Fibroblast of lung (primary cell): ENCODE measurements at regions not wholly inside any gene's neighbourhood (a gene's known extent, or its start where the extent isn't known, plus 50 kb on each side); places are given as distances from the start of the nearest gene placed in this dataset.

Experiments
- DNase-seq, 2 donors: peaks; one replicate each; pipeline versions ENCODE4 v3.0.0 to v3.0.0-alpha.2; 2010; ENCODE audit warnings: low read depth in 2 of 2
- H2AFZ ChIP-seq: 2 replicates; pipeline ENCODE4 v1.5.1; 2012; ENCODE audit warnings: low read length, control low read depth, inconsistent platforms
- H3K27ac ChIP-seq: 2 replicates; pipeline ENCODE4 v1.5.1; 2011; ENCODE audit warnings: low read length, control low read depth; ENCODE audit not compliant: insufficient read depth
- H3K27me3 ChIP-seq: 2 replicates; pipeline ENCODE4 v1.5.1; 2011; ENCODE audit warnings: mild to moderate bottlenecking, low read length; ENCODE audit not compliant: control insufficient read depth, insufficient read depth
- H3K36me3 ChIP-seq: 2 replicates; pipeline ENCODE4 v1.5.1; 2011; ENCODE audit warnings: low read length; ENCODE audit not compliant: control insufficient read depth, insufficient read depth
- H3K4me1 ChIP-seq: 2 replicates; pipeline ENCODE4 v1.5.1; 2011; ENCODE audit warnings: low read length; ENCODE audit not compliant: control insufficient read depth, insufficient read depth; ENCODE audit errors: extremely low read depth
- H3K4me2 ChIP-seq: 2 replicates; pipeline ENCODE4 v1.5.1; 2011; ENCODE audit warnings: low read length, control low read depth; ENCODE audit not compliant: insufficient read depth; ENCODE audit errors: extremely low read depth
- H3K4me3 ChIP-seq, 4 experiments: fragments of 200-600 bp in 1 of 4; sonication (generic) in 1 of 4; replicated peaks in 1 of 4; 2 replicates each; pipeline ENCODE4 v1.5.1; 2011 to 2016; ENCODE audit warnings: low read length in 4 of 4, low read depth in 3 of 4, mild to moderate bottlenecking in 3 of 4, control low read depth in 2 of 4, inconsistent platforms in 1 of 4, mixed read lengths in 1 of 4; ENCODE audit not compliant: insufficient read depth in 1 of 4; ENCODE audit errors: control extremely low read depth in 1 of 4
- H3K79me2 ChIP-seq: 2 replicates; pipeline ENCODE4 v1.5.1; 2012; ENCODE audit warnings: mild to moderate bottlenecking, low read length, inconsistent platforms; ENCODE audit not compliant: control insufficient read depth, insufficient read depth
- H3K9ac ChIP-seq: 2 replicates; pipeline ENCODE4 v1.5.1; 2011; ENCODE audit warnings: mild to moderate bottlenecking, low read length, control low read depth; ENCODE audit not compliant: insufficient read depth
- H3K9me3 ChIP-seq: 2 replicates; pipeline ENCODE4 v1.5.1; 2012; ENCODE audit warnings: low read depth, low read length; ENCODE audit not compliant: control insufficient read depth, insufficient read depth
- H4K20me1 ChIP-seq: 2 replicates; pipeline ENCODE4 v1.5.1; 2011; ENCODE audit warnings: low read length; ENCODE audit not compliant: control insufficient read depth, insufficient read depth; ENCODE audit errors: extremely low read depth
- EZH2 ChIP-seq: IDR thresholded peaks from 2 replicates; pipeline ENCODE4 v1.5.1; 2012; ENCODE audit warnings: low read length, control low read depth, mild to moderate bottlenecking; ENCODE audit errors: missing control alignments
- TF ChIP-seq, protein P1 (sequence below), 2 donors: IDR thresholded peaks in 1 of 2; conservative IDR thresholded peaks in 1 of 2; 1 replicate in 1 of 2; 2 replicates in 1 of 2; pipeline ENCODE4 v1.5.1; 2011 to 2012; ENCODE audit warnings: low read length in 2 of 2, control low read depth in 1 of 2, inconsistent platforms in 1 of 2, low read depth in 1 of 2, mild to moderate bottlenecking in 1 of 2

GRCh38 chr18:41864216-41864615, 90.8 kb upstream of the PIK3C3 start:
- H3K27ac ChIP-seq: no peak overlapping the region
- H3K4me3 ChIP-seq: no peak overlapping the region
- no peak overlapping the region for H3K4me2 ChIP-seq
- no peaks in the 10 kb centered on the region for H4K20me1 ChIP-seq
- H3K4me1 ChIP-seq: no peaks in the 10 kb centered on the region
- no peaks in the 10 kb centered on the region for H3K9me3 ChIP-seq
- H3K36me3 ChIP-seq: no peaks in the 10 kb centered on the region
- H3K9ac ChIP-seq: no peak overlapping the region
- DNase-seq: no peak
- no peak for TF ChIP-seq EZH2
- TF ChIP-seq, protein P1, sequence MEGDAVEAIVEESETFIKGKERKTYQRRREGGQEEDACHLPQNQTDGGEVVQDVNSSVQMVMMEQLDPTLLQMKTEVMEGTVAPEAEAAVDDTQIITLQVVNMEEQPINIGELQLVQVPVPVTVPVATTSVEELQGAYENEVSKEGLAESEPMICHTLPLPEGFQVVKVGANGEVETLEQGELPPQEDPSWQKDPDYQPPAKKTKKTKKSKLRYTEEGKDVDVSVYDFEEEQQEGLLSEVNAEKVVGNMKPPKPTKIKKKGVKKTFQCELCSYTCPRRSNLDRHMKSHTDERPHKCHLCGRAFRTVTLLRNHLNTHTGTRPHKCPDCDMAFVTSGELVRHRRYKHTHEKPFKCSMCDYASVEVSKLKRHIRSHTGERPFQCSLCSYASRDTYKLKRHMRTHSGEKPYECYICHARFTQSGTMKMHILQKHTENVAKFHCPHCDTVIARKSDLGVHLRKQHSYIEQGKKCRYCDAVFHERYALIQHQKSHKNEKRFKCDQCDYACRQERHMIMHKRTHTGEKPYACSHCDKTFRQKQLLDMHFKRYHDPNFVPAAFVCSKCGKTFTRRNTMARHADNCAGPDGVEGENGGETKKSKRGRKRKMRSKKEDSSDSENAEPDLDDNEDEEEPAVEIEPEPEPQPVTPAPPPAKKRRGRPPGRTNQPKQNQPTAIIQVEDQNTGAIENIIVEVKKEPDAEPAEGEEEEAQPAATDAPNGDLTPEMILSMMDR (conservative IDR thresholded peaks at IDR 0.05 in 1 of 2, IDR thresholded peaks at IDR 0.05 in 1 of 2; ENCODE audit: low read depth in 1 of 2, low read length in 2 of 2): no peak
- H2AFZ ChIP-seq: no peak overlapping the region
- H3K27me3 ChIP-seq: no peaks in the 10 kb centered on the region
- no peaks in the 10 kb centered on the region for H3K79me2 ChIP-seq

DNA sequence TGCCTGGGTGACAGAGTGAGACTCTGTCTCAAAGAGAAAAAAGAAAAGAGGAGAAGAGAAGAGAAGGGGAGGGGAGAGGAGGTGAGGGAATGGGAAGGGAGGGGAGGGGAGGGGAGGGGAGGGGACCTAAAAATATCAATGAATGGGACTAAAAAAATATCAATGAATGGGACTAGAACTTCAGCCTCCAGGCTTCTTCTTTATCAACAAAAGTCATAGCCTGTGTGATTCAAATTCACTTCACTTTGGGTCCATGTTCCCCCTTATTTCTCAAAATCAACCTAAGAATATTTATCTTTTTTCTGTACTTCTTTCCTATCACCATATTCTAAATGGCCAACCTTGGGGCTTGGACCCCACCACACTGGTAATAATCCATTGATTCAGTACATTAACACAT, 92.1 kb upstream of the PIK3C3 start:
- no peak overlapping the region for H2AFZ ChIP-seq

GRCh38 chr18:41860987-41861386, 94.0 kb upstream of the PIK3C3 start:
- no peak overlapping the region for H2AFZ ChIP-seq
- H4K20me1 ChIP-seq: no peaks in the 10 kb centered on the region
- no peaks in the 10 kb centered on the region for H3K4me1 ChIP-seq
- no peak overlapping the region for H3K4me3 ChIP-seq
- no peaks in the 10 kb centered on the region for H3K9me3 ChIP-seq
- H3K79me2 ChIP-seq: no peaks in the 10 kb centered on the region
- H3K36me3 ChIP-seq: no peaks in the 10 kb centered on the region
- TF ChIP-seq EZH2: no peak
- TF ChIP-seq, protein P1 (conservative IDR thresholded peaks at IDR 0.05 in 1 of 2, IDR thresholded peaks at IDR 0.05 in 1 of 2; ENCODE audit: low read depth in 1 of 2, low read length in 2 of 2): no peak
- H3K9ac ChIP-seq: no peak overlapping the region
- no peaks in the 10 kb centered on the region for H3K27me3 ChIP-seq
- H3K27ac ChIP-seq: no peak overlapping the region
- H3K4me2 ChIP-seq: no peak overlapping the region
- DNase-seq: no peak

More for the DNA sequence above, 92.1 kb upstream of the PIK3C3 start:
- H3K27ac ChIP-seq: no peak overlapping the region
- H3K9ac ChIP-seq: no peak overlapping the region
- no peaks in the 10 kb centered on the region for H3K27me3 ChIP-seq
- H3K79me2 ChIP-seq: no peaks in the 10 kb centered on the region
- H3K4me2 ChIP-seq: no peak overlapping the region
- no peak for DNase-seq
- TF ChIP-seq EZH2: no peak
- TF ChIP-seq, protein P1 (conservative IDR thresholded peaks at IDR 0.05 in 1 of 2, IDR thresholded peaks at IDR 0.05 in 1 of 2; ENCODE audit: low read depth in 1 of 2, low read length in 2 of 2): no peak
- no peaks in the 10 kb centered on the region for H4K20me1 ChIP-seq
- H3K36me3 ChIP-seq: no peaks in the 10 kb centered on the region
- H3K9me3 ChIP-seq: no peaks in the 10 kb centered on the region
- no peak overlapping the region for H3K4me3 ChIP-seq
- no peaks in the 10 kb centered on the region for H3K4me1 ChIP-seq
